Right kidney (tissue), 1 donor: ENCODE measurements at regions not wholly inside any gene's neighbourhood (a gene's known extent, or its start where the extent isn't known, plus 50 kb on each side); places are given as distances from the start of the nearest gene placed in this dataset.

Experiments
- DNase-seq: peaks from one replicate; pipeline ENCODE4 v3.0.0-alpha.2; 2016

DNA sequence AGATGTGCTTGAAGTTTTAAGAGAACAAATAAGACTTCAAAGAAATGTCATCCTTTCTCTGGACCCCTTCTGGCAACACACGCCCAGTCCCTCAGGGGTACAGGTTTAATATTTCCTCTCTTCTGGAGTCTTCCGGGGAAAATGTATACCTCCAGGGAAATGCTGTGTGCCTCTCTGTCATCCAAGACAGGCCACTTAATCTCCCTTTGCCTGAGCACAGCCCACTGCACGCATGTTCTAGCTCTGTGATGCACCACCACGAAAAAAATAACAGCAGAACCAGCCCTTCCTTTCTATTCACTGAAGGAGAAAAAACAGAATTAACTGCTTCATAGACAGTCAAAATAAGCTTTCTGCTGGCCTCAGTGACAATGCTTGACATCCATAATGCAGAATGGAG is 140.1 kb downstream of the RBFOX3 start:
- no peak for DNase-seq

DNA sequence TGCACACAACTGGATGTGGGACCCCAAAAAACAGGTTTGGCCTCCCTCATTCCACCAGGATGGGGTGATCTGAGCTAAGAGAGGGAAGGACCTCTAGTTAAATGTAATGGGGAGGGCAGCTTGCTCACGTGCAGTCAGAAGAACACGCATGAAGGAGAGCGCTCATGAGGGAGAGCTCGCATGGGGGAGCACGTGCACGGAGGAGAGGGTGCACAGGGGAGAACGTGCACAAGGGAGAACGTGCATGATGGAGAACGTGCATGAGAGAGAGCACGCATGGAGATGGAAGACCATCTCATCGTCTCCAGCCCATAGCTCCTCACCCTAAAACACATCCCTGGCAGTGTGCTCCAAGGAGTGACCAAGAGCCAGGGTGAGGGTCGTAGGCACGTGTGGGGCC is 141.2 kb downstream of the RBFOX3 start:
- DNase-seq: no peak

DNA sequence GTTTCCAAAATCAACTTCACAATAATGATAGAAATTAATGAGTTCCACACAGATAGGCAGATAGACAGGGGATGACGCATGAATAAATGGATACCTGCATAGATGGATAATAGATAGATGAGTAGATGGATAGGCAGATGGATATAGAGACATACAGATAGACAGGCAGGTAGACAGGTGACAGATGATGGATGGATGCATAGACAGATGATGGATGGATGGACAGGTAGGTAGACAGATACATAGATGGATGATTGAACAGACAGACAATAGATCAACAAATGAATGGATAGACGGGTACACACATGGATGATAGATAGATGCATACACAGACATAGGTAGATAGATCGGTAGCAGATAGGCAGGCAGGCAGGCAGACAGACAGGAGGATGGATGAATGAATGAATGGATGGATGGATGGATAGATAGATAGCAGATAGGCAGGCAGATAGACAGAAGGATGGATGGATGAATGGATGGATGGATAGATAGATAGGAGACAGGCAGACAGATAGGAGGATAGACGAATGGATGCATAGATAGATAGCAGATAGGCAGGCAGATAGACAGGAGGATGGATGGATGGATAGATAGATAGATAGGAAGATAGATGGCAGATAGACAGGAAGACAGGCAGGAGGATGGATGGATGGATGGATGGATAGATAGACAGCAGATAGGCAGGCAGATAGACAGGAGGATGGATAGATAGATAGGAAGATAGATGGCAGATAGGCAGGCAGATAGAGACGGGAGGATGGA is 142.5 kb downstream of the RBFOX3 start:
- DNase-seq: no peak

DNA sequence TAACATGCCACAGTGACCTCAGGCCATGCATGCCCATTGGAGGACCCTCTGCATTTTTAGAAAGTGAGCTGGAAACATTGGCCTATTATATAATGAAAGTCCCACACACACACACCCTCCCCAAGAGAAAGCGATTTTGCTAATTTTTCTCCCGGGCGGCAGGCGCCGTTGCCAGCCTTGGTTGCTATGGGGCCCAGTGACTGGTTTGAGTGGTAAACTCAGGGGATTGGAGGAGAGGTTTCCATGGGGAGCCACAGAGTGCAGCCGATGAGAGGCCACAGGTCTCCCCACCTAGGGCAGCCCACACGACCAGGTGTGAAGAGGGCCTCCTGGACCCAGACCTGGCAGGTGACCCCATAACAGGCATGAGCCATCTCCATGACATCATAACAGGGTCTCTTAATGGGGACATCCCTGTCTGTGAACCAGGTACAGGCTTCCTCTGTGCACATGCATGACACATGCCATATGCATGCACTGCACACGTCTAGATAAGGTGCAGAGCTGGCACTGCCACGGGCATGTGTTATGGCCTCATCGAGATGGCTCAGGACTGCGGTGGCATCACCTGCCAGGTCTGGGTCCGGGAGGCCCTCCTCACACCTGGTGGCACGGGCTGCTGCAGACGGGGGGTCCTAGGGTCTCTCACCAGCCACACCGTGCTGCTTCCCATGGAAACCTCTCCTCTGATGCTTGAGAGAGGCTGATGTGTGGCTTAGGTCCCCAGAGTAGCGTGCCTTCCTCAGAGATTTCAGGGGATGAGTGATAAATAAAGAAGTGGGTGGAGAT is 144.1 kb downstream of the RBFOX3 start:
- no peak for DNase-seq

DNA sequence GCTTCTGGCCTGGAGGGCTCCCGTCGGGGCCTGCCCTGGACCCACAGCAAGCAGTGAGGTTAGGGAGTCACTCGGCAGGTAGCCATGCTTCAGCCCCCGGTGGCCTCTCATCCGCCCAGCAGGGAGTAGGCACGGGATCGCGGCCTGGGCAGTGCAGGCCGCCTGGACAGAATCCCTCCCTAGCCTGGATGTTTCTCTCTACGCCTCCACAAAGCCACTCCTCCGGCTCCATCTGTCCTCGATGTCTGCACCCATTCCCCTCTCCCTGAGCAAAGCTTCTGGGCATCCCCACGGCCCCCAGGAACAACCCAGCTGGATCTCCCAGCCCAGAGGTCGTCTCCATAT is 145.2 kb downstream of the RBFOX3 start:
- no peak for DNase-seq

DNA sequence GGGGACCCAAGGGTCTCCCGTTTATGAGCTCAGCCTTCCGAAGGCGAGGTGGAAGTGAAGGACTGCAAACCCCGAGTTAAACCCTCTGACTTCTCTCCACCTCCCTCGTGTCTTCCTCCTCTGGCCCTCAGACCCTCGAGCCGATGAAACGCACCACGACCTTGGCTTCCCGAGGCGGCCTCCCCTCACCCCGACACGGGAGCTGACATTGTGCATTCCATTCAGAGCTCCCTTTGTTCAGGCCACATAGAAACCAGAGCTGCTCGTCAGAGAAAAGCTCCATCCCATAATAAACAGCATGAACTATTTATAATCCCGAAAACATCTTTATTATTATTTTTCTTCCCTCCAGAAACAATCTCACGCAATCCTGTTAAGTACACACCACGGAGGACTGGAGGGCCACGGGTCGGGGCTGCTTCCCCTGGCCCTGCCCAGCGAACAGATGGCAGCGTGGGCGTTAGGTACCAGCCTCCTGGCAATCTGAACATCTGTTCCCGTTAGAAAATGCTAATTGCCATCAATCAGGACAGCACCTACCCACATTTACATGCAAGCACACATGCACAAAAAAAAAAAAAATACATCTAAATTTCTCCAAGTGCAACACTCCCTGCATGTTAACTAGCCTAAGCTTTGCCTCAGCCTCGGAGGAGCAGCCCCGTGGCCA is 145.7 kb downstream of the RBFOX3 start:
- no peak for DNase-seq

DNA sequence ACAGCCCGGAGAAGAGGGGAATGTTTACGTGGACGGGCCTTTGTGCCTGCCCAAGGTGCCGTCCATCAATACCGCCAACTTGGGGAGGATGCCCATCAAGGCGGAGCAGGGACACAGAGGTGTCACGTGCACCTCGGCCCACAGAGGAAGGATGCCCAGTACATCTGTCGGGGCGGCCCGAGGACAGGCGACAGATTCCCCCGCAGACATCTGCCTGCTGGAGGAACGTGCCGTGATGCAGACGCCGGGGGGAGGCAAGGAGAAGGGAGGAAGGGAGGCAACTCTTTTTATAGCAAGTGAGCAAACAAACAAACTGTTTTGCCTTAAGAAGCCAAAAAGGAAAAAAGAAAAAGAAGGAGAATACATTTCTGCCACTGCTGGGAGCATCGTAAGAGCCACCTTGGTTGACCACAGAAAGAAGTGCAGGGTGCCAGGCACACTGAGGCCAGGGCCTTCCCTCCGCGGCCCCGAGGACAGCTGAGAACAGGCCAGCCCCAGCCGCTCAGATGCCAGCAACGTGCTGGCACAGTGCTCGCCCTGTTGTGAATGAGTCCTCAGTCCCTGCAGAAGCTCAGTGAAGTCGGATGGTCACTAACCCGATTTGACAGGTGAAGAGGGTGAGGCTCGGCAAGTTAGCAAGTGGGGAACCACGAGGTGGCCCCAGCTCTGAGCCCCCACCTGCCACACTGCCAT is 146.4 kb downstream of the RBFOX3 start:
- no peak for DNase-seq

DNA sequence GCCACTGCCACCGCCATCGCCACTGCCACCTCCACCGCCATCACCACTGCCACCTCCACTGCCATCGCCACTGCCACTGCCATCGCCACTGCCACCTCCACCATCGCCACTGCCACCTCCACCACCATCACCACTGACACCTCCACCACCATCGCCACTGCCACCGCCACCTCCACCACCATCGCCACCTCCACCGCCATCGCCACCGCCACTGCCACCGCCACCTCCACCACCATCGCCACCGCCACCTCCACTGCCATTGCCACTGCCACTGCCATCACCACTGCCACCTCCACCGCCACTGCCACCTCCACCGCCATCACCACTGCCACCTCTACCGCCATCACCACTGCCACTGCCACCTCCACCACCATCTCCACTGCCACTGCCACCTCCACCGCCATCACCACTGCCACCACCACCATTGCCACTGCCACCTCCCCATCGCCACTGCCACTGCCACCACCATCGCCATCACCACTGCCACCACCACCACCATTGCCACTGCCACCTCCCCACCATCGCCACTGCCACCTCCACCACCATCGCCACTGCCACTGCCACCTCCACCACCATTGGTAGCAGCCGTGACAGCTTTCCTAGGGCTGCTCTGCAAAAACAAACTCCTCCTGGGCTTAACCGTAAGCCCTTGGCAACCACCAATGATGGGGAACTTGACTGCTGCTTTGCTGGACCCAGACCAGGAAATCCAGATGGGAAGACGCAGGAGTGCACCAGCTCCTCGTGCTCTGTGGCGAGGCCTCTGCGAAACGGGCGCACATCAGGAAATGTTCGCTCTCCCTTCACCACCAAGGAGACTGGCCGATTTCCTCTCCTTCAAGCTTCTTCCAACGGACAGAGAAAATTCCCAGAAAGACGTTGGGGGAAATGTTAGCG is 147.2 kb downstream of the RBFOX3 start:
- DNase-seq: no peak

DNA sequence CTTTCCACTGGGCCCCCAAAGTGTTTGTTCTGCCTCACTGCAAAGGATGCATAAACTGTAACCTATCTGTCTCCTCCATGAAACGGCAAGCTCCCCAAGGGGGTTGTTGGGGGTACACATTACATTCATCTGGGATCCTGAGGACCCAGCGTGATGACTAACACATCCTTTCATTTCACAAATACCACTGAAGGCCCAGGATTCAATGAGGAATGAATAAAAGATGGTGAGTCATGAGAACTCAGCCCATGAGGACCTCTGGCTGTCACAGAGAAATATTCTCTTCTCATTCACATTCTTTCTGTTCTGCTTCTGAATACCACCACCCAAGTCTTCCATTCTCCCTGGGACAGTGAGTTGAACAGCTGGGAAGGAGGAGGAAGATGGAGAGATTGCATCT is 149.8 kb downstream of the RBFOX3 start:
- no peak for DNase-seq

DNA sequence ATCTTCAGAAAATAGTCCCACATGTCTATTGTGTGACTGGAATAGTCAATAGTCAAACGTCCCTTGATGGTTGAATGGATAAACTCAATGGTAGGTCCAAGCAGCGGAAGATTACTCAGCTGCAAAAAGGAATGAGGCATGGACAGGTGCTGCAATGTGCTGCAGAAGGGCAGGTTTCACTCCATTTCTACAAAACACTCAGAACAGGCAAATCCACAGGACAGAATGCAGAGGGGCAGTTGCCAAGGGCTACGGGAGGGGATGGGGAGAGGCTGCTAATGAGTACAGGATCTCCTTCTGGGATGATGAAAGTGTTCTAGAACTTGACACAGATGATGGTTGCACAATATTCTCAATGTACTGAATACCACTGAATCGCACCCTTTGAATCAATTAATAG is 151.0 kb downstream of the RBFOX3 start:
- no peak for DNase-seq

DNA sequence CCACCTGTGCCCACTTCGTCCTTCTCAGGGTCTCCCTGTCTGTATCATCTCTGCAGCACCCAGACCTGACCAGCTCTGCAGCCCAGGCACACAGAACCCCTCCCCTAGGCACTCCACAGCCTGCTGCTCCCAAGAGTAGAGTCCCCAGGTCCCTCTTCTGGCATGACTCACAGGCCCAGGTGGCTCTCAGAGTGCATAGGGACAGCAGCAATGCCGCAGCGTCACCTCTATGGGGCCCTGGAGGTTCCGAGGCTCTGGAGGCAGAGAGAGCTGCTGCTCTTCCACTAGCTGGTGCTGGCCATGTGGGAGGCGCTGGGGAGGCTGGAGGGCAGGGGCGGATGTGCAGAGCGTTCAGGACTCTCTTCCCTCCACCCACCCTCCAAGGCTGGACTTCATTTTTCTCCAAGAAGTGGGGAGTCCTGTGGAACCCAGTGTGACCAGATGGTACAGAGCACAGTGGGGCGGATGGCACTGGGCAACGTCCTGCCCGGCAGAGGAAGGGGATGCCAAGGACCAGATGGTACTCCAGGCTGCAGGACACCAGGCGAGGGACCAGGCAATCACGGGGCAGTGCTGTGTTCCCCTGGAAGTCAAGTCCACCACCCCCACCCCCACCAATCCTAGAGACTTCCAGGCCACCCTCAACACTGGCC is 151.7 kb downstream of the RBFOX3 start:
- DNase-seq: no peak

DNA sequence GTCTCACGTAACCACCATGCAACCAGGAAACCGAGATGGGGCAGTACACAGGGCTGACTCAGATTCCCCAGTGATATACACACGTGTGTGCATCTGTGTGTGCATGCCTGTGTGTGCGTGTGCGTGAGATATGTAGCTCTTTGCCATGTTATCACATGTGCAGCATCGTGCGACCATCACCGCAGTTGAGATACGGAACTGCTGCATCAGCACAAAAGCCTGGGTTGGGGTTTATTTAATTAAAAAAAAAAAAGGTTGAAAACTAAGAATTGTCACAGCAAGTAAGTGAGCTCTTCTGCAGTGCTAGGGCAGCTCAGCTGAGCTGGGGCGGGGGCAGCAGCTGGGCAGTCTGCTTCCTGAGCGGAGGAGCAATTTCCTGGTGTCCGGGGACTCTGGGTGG is 152.5 kb downstream of the RBFOX3 start:
- DNase-seq: no peak

DNA sequence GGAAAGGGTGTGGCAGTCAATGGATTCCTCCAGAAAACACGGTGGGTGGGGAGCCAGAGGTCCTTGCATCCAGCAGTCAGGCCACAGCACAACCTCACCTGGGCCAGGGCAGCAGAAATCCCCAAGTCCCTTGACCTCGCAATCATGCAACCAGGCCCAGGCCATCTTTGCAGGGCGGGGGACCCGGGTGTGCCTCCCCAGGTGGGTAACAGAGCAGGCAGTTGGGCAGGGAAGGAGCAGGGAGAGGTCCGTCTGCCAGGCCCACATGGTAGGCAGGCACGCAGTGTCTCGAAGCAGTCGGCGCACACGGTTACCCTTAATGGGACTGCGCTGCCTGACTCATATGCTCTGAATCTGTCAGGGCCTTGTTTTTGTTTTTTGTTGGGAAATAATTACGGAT is 153.0 kb downstream of the RBFOX3 start:
- no peak for DNase-seq

DNA sequence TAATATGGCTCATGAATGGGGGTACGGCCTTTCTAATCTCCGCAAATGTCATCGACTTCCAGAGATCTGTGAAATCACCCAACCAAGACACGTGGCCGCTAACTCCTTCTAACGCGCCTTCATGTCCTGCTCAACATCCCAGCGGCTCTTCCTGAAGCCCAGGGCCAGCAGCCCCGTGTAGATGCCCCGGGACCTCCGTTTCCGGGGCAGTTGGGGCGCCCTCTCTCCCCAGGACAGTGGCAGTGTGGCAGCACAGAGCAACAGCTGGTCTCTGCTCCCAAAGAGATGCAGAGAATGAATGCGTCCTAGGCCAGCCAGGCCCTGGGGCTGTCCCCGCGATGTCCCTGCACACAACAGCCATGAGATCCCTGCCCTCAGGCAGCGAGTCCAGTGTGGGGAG is 153.5 kb downstream of the RBFOX3 start:
- no peak for DNase-seq

DNA sequence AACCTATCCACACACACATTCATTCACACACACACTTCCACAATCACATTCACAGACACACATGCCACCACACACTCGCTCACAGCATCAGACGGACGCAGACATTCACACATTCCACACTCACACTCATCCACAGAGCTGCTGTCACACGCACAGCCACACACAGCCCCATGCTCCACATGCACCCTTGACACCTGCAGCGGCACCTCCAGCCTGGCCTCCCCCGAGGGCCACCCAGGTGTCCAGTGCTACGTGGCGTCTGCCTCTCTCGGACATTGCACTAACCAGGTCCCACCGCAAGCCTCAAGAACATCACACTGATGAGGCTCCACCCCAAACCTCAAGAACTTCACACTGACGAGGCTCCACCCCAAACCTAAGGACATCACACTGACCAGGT is 155.2 kb downstream of the RBFOX3 start:
- no peak for DNase-seq

DNA sequence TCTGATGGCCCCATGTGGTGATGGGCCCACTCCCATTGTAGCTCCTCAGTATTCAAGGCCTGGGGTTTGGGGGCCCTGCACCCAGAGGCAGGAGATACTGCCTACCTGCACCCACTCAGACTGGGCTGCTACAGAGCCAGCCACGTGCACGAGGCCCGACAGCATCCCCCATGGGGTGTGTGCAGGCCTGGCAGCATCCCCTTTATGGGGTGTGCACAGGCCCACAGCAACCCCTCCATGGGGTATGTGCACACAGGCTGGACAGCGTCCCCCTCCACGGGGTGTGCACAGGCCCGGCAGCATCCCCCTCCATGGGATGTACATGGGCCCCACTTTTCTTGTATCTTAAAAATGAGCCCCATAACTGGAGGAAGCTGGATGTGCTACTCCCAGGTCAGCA is 156.0 kb downstream of the RBFOX3 start:
- no peak for DNase-seq

DNA sequence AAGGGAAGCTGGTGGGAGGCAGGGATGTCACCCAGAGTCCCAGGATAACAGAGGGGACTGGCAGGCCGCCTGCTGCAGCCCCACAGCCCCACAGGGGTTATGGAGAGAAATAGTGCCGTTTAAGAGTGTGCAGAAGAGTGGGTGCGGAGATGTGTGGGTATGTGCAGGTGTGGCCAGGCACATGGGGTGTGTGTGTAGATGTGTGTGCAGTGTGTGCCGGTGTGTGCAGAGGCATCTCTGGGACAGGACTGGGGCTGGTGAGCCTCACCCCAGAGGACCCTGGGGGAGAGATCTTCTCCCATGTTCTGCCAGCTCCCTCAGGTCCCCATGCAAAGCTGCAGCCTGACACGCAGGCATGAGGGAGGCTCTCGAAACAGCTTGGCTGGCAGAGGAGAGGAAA is 157.4 kb downstream of the RBFOX3 start:
- no peak for DNase-seq

DNA sequence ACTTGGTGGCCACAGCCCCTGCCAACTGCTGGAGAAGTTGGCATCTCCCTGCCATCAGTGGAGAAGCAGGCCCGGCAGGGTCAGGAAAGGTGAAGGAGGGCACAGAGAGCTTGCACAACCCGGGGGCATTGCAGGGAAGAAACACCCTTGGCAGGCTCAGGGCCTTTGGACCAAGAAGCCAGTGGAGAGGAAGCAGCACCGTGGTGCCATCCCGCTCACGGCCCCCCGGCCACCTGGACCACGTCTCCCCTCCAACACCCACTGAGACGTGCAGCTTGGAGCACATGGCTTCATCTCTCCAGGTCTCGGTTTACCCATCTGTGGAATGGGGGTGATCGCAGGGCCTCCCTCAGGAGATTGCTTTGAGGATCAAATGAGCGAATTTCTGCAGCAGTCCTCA is 158.1 kb downstream of the RBFOX3 start:
- no peak for DNase-seq

DNA sequence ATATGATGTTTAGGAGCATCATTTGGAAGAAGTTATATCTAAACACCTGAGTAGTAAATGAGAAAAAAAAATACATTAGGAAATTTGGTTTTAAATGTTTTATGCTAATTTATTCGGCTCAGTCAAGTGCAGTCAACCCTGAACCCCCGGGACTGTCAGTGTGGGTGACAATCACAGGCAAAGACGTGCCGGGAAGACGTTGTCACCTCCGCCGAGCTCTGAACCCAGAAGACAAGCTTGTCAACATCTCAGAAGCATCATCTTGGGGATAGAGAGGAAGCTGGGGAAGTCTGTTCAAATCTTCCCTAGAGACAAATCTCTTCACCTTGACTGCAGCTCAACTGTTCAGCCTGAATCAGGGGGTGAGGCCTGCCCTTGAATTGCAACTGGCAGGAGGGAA is 159.7 kb downstream of the RBFOX3 start:
- no peak for DNase-seq

DNA sequence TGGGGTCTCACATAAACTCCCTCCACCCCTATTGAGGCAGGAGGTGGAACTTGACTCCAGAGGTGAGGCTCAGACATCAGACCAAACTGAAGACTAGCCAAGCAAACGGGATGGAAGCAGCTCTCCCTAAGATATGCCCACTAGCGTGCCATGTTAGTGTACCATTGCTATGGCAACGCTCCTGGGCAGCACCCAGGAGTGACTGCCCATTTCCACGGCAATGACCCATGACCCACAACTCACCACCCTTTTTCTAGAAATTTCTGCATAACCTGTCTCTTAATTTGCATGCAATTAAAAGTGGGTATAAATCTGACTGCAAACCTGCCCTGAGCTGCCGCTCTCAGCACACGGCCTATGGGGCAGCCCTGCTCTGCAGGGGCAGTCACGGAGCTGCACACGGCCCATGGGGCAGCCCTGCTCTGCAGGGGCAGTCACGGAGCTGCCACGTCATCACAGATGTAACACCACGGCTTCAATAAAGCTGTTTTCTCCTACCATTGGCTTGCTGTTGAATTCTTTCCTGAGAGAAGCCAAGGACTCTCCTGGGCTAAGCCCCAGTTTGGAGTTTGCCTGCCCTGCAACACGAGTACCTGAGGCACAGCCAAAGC is 164.3 kb downstream of the RBFOX3 start:
- DNase-seq: no peak

DNA sequence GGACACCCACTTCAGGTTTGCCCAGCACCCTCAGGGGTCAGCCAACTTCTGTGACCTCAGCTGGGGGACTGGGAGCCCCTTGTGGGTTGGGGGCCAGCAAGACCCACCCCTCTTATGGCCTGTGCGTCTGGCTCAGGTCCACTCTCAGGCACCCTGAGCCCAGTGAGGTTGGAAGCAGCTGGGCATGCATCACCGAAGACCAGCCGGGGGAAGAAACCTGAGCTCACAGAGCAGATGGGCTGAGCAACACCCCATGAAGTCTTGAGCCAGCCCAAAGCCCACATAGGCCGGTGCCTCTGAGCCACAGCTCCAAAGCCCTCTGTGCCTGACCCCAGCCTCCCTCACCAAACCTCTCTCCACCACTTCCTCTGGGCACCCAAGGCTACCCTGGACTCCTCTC is 166.7 kb downstream of the RBFOX3 start:
- DNase-seq: no peak
